Natural killer cell (primary cell): ENCODE measurements at regions not wholly inside any gene's neighbourhood (a gene's known extent, or its start where the extent isn't known, plus 50 kb on each side); places are given as distances from the start of the nearest gene placed in this dataset.

Experiments
- ATAC-seq, 3 donors: fragments of 150-1000 bp in 2 of 3; fragments of 200-7000 bp in 1 of 3; cut with Tn5 transposase; 1 replicate in 1 of 3; 2 replicates in 2 of 3; pipeline ENCODE4 v1.10.0; 2021; ENCODE audit warnings: mild to moderate bottlenecking in 2 of 3, moderate library complexity in 2 of 3
- DNase-seq, 2 donors: peaks; one replicate each; pipeline versions ENCODE4 v3.0.0 to v3.0.0-alpha.2; 2013 to 2021; ENCODE audit warnings: mixed read lengths in 1 of 2
- H3K27ac ChIP-seq: one replicate; pipeline ENCODE4 v1.5.1; 2013; ENCODE audit warnings: mild to moderate bottlenecking, low read length
- H3K27me3 ChIP-seq: one replicate; pipeline ENCODE4 v1.6.1; 2013; ENCODE audit warnings: low read length; ENCODE audit not compliant: control insufficient read depth, insufficient read depth
- H3K36me3 ChIP-seq: one replicate; pipeline ENCODE4 v1.6.1; 2013; ENCODE audit warnings: low read length; ENCODE audit not compliant: control insufficient read depth, insufficient read depth
- H3K4me1 ChIP-seq: one replicate; pipeline ENCODE4 v1.6.1; 2013; ENCODE audit warnings: low read length; ENCODE audit not compliant: control insufficient read depth, insufficient read depth
- H3K4me3 ChIP-seq: one replicate; pipeline ENCODE4 v1.5.1; 2013; ENCODE audit warnings: low read length
- H3K9me3 ChIP-seq: one replicate; pipeline ENCODE4 v1.6.1; 2013; ENCODE audit warnings: low read length; ENCODE audit not compliant: control insufficient read depth, insufficient read depth
- H3K27ac Mint-ChIP-seq, 2 donors: one replicate each; pipeline ENCODE4 v1.8.0; 2022; ENCODE audit warnings: mild to moderate bottlenecking in 2 of 2, mixed read lengths in 2 of 2, moderate library complexity in 1 of 2
- H3K27me3 Mint-ChIP-seq, 2 donors: one replicate each; pipeline ENCODE4 v1.8.0; 2022; ENCODE audit warnings: low read depth in 2 of 2, mixed read lengths in 2 of 2
- H3K36me3 Mint-ChIP-seq: one replicate; pipeline ENCODE4 v1.8.0; 2022; ENCODE audit warnings: mixed read lengths
- H3K4me1 Mint-ChIP-seq, 2 donors: one replicate each; pipeline ENCODE4 v1.8.0; 2022; ENCODE audit warnings: mixed read lengths in 2 of 2
- H3K4me3 Mint-ChIP-seq: one replicate; pipeline ENCODE4 v1.8.0; 2022; ENCODE audit warnings: mild to moderate bottlenecking, moderate library complexity, mixed read lengths
- H3K9me3 Mint-ChIP-seq, 2 donors: one replicate each; pipeline ENCODE4 v1.8.0; 2022; ENCODE audit warnings: mixed read lengths in 2 of 2
- WGBS: methylation state at CpG from one replicate; pipeline ENCODE4 v1.1.7; 2013; ENCODE audit warnings: missing lambda C conversion rate; ENCODE audit not compliant: insufficient coverage; 5-methylcytosine and 5-hydroxymethylcytosine counted together
- intact Hi-C: fragments of 100-400 bp; cut with micrococcal nuclease; formaldehyde crosslinking; loops from one replicate; pipeline ENCODE4 v1.14.2; 2022
- TF ChIP-seq, protein P1 (sequence below): fragments of 200-600 bp; IDR thresholded peaks from one replicate; pipeline ENCODE4 v1.8.0; 2022; ENCODE audit warnings: antibody characterized with exemption

DNA sequence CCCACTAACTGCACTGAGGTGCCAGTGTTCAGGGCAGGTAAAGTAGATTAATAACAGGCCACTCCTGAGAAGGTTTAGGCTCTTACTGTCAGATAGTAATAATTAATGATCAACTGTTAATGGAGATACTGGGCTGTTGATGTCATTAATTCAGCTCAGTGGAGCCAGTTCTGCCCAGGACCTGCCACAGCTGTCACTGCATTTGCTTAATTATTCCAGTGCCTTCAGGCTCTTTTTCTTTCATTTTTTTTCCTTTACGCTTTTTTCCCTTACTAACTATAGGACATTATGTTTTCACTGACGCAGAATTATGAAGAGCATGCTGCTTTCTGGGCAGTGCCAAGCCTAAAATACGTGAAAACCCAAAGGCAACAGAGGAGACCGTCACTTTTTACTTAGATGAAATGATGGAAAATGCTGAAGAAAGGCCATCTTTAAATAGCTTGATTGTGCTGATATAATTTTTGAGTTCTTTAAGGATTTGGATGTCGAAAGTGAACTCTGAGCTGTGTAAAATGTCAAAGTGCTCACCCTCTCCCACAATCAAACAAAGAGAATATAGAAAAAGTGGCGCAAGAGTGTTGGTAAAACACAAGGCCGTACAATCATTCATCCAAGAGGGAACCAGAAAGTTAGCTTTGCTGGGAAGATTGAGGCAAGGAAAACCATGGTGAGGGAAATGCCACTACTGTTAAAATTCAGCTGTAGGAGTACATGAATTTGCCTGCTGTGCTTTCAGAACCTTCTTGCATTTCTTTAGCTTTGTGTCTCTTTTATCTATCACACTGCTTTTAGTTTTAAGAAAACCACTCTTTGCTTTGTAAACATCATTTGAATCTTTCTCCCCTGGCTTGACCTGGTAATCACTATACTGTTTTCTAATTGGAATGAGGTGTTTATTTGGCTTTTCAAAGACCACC, 192.0 kb upstream of the ZEB2 start:
- no peaks in the 10 kb centered on the region for H3K27me3 Mint-ChIP-seq
- Histone ChIP-seq H3K27me3 (no peaks in the 10 kb centered on the region), H3K9me3 (no peaks in the 10 kb centered on the region), H3K4me1 (no peaks in the 10 kb centered on the region), H3K36me3 (no peaks in the 10 kb centered on the region), H3K27ac (no peak overlapping the region), H3K4me3 (no peak overlapping the region)
- no peak for DNase-seq
- intact Hi-C loops: no loop called here
- ATAC-seq: no peak
- no peak overlapping the region for H3K27ac Mint-ChIP-seq
- H3K36me3 Mint-ChIP-seq: peaks cover 5% of the 10 kb centered on the region
- H3K4me3 Mint-ChIP-seq: no peak overlapping the region
- peaks cover 0 to 18% of the 10 kb centered on the region in 2 donors for H3K4me1 Mint-ChIP-seq
- TF ChIP-seq, protein P1, sequence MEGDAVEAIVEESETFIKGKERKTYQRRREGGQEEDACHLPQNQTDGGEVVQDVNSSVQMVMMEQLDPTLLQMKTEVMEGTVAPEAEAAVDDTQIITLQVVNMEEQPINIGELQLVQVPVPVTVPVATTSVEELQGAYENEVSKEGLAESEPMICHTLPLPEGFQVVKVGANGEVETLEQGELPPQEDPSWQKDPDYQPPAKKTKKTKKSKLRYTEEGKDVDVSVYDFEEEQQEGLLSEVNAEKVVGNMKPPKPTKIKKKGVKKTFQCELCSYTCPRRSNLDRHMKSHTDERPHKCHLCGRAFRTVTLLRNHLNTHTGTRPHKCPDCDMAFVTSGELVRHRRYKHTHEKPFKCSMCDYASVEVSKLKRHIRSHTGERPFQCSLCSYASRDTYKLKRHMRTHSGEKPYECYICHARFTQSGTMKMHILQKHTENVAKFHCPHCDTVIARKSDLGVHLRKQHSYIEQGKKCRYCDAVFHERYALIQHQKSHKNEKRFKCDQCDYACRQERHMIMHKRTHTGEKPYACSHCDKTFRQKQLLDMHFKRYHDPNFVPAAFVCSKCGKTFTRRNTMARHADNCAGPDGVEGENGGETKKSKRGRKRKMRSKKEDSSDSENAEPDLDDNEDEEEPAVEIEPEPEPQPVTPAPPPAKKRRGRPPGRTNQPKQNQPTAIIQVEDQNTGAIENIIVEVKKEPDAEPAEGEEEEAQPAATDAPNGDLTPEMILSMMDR: no peak
- H3K9me3 Mint-ChIP-seq: peaks cover 5 to 6% of the 10 kb centered on the region in 2 donors
- WGBS: 97% methylated on average over 6 of the region's 7 CpGs

DNA sequence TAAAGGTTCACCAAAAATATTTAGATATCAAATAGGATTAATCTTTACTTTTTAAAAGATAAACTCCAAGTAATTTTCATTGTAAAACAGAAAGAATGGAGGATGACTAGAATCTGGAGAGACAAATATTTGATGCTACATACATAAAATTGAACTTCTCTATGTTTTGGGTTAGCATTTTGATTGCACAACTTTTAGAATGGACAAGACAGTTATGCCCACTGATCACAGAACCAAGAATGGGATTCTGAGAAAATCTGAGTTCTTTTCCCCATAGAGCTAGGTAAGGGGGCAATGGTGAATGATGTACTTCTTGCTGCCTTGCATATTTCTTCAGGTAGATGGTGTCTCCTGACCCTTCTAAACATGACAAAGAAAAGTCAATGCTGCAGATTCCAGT, 191.2 kb upstream of the ZEB2 start:
- no peak overlapping the region for H3K27ac ChIP-seq
- H3K36me3 ChIP-seq: no peaks in the 10 kb centered on the region
- H3K4me3 ChIP-seq: no peak overlapping the region
- Mint-ChIP-seq H3K27ac (no peak overlapping the region), H3K4me1 (peaks cover 0 to 10% of the 10 kb centered on the region in 2 donors), H3K27me3 (no peaks in the 10 kb centered on the region), H3K4me3 (no peak overlapping the region), H3K9me3 (peaks cover 4 to 5% of the 10 kb centered on the region in 2 donors), H3K36me3 (no peaks in the 10 kb centered on the region)
- intact Hi-C loops: no loop called here
- H3K27me3 ChIP-seq: no peaks in the 10 kb centered on the region
- H3K9me3 ChIP-seq: no peaks in the 10 kb centered on the region
- ATAC-seq (no peak), DNase-seq (no peak)
- no peaks in the 10 kb centered on the region for H3K4me1 ChIP-seq
- TF ChIP-seq, protein P1: no peak

GRCh38 chr2:144708626-144709025, 188.7 kb upstream of the ZEB2 start:
- no peaks in the 10 kb centered on the region for H3K36me3 ChIP-seq
- Mint-ChIP-seq H3K4me1 (peaks cover 0 to 13% of the 10 kb centered on the region in 2 donors), H3K4me3 (no peak overlapping the region), H3K36me3 (no peaks in the 10 kb centered on the region), H3K27me3 (no peaks in the 10 kb centered on the region), H3K27ac (no peak overlapping the region), H3K9me3 (no peaks in the 10 kb centered on the region)
- no peaks in the 10 kb centered on the region for H3K27me3 ChIP-seq
- intact Hi-C loops: no loop called here
- no peak overlapping the region for H3K27ac ChIP-seq
- TF ChIP-seq, protein P1: no peak
- no peak for DNase-seq
- H3K4me3 ChIP-seq: no peak overlapping the region
- 75% methylated on average over 2 of the region's 2 CpGs for WGBS
- no peak for ATAC-seq
- H3K4me1 ChIP-seq: no peaks in the 10 kb centered on the region
- no peaks in the 10 kb centered on the region for H3K9me3 ChIP-seq
